NT2/D1 (cell line): ENCODE measurements at regions not wholly inside any gene's neighbourhood (a gene's known extent, or its start where the extent isn't known, plus 50 kb on each side); places are given as distances from the start of the nearest gene placed in this dataset.

ENCODE experiments used
- SUZ12 ChIP-seq: IDR thresholded peaks from 2 replicates; pipeline ENCODE4 v1.6.1; 2011; ENCODE audit not compliant: insufficient read length, insufficient read depth; ENCODE audit errors: extremely low read depth
- YY1 ChIP-seq: IDR thresholded peaks from 2 replicates; pipeline ENCODE4 v1.6.1; 2011; ENCODE audit not compliant: insufficient read length, insufficient read depth
- ZNF274 ChIP-seq: IDR thresholded peaks from 2 replicates; pipeline ENCODE4 v1.6.1; 2011; ENCODE audit warnings: mild to moderate bottlenecking, low read depth, low read length

DNA sequence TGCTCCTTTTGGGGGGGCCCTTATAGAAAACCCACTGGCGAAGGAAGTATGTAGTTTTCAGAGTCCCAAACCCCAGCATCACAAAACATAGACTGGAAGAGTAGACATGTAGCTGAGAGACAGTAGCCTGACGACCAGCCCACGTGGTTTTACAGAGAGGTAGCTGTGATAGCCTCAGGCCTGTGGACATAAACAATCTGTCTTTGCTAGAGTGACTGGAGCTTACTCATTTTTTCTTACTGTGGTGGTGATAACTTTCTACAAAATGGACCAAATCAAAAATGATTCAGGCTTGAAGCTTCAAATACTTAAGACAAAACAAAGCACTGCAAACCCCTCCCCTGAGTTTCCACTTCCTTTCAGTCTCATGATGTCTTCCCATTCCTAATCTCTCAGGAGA is 497.0 kb downstream of the RWDD3 start:
- TF ChIP-seq ZNF274 (no peak), SUZ12 (no peak), YY1 (no peak)
